GM10266 (cell line): ENCODE measurements at regions not wholly inside any gene's neighbourhood (a gene's known extent, or its start where the extent isn't known, plus 50 kb on each side); places are given as distances from the start of the nearest gene placed in this dataset.
"Not testable (repeated sequence)": the region's sequence is repeated elsewhere in the genome, so short reads cannot be mapped to it uniquely, and the experiment has no call there.

Experiments
- DNase-seq: peaks from one replicate; pipeline ENCODE4 v3.0.0; 2012; ENCODE audit errors: extremely low spot score
- TF ChIP-seq, protein P1 (sequence below): IDR thresholded peaks from 2 replicates; pipeline ENCODE4 v1.5.1; 2012; ENCODE audit warnings: mild to moderate bottlenecking, low read depth; ENCODE audit not compliant: control insufficient read depth, insufficient read depth; ENCODE audit errors: missing control alignments

DNA sequence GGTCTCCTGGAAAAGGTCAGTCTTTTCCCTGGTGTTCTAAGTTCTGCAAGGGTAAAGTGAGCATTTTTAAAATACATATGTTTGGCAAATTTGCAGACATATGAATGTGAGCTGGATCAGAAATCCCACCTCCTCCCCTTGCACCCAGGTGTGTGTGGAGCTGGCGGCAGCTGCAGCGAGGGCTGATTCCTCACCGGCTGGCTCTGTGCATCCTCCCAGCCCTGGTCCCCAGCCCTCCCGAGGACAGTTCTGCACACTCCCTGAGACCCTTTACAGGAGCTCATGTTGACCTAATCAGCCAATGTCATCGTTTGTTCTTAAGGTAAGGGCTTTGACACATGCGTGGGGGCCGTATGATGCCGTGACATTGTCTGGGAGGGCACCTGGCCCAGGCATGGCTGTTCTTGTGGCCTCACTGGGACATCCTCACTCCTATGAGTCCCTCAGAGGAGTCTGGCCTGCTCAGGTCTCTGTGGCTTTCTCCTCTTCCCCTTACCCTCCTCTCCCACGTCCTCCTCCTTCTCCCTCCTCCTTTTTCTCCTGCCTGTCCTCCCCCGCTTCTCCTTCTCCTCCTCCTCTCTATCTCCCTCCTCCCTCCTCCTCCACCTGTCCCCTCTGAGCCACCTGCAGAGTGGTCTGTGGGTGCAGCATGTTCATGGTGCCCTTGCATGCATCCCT, 289.2 kb upstream of the SFSWAP start:
- TF ChIP-seq, protein P1, sequence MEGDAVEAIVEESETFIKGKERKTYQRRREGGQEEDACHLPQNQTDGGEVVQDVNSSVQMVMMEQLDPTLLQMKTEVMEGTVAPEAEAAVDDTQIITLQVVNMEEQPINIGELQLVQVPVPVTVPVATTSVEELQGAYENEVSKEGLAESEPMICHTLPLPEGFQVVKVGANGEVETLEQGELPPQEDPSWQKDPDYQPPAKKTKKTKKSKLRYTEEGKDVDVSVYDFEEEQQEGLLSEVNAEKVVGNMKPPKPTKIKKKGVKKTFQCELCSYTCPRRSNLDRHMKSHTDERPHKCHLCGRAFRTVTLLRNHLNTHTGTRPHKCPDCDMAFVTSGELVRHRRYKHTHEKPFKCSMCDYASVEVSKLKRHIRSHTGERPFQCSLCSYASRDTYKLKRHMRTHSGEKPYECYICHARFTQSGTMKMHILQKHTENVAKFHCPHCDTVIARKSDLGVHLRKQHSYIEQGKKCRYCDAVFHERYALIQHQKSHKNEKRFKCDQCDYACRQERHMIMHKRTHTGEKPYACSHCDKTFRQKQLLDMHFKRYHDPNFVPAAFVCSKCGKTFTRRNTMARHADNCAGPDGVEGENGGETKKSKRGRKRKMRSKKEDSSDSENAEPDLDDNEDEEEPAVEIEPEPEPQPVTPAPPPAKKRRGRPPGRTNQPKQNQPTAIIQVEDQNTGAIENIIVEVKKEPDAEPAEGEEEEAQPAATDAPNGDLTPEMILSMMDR: no peak
- DNase-seq: no peak

DNA sequence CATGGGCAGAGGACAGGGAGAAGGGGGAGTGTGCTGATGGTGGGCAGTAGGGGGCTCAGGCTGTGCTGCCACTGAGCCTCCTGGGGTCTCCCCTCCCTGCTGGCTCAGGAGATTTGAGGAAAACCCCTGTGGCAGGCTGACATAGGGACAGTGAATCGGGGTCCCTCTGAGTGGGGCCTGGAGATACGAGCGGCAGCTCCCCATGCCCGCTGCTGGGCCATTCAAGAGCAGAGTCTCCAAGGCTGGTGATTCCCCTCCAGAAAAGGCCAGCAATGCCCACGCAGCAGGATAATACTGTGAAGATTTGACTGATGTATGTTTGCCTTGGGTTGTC, 288.7 kb upstream of the SFSWAP start:
- DNase-seq: no peak
- TF ChIP-seq, protein P1: no peak

DNA sequence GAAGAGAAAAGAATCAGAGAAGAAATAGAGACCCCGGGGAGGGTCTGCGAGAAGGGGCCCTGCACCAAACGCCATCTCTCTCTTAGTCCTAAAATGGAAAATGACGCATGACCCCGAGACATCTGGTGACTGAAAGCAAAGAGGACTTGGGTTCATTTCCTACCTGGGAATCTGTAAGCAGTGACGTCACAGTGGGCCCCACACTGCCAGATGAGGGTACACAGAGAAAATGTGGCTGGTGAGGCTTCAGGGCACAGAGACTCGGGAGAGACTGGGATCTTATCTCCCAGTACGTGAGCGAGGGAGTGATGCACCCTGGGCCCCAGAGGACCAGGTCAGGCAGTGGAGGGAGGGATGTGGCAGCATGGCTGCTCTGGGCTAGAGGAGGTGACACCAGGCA, 288.1 kb upstream of the SFSWAP start:
- DNase-seq: no peak
- TF ChIP-seq, protein P1: no peak

- TF ChIP-seq, protein P1: no peak
- DNase-seq: no peak
Observed at GRCh38 chr12:131424270-131424669, 286.6 kb upstream of the SFSWAP start.

DNA sequence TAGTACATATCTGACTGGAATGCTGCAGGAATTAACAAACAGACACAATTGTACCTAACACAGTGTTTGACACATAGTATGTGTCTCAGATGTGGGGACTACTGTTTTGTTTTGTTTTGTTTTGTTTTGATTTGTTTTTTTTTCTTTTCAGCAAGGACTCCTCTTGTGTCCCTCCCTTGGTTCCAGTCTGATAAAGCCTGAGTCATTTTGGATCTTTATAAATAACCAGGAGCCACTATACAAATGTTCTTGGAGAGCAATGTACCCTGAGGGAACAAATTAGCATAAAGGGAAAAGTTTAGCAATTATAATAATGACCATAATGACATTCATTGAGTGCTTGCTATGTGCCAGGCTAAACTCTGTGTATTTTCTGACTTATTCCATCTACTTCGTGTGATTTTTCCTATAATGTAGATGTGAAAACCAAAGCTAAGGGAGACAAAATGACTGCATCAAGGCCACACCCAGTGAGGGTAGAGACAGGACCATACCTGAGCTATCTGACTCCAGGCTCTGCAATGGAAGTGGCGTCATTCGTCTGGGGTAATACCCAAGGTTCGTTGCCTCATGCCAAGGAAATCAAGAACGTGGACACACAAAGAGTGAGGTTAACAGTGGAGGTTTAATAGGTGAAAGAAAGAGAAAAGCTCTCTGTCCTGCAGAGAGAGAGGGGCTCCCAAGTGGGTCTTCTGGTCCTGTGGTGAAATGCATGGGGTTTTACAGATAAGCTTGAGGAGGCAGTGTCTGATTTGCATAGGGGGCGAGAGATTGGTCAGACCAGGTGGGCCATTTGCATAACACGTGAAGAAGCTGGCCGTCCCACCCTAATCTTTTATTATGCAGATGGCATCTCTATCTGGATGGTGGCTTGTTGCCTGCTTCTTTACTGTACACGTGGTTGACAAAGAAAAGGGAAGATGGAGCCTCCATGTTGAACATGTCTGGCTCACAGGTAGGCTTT, 285.5 kb upstream of the SFSWAP start:
- no peak for DNase-seq
- TF ChIP-seq, protein P1: no peak

DNA sequence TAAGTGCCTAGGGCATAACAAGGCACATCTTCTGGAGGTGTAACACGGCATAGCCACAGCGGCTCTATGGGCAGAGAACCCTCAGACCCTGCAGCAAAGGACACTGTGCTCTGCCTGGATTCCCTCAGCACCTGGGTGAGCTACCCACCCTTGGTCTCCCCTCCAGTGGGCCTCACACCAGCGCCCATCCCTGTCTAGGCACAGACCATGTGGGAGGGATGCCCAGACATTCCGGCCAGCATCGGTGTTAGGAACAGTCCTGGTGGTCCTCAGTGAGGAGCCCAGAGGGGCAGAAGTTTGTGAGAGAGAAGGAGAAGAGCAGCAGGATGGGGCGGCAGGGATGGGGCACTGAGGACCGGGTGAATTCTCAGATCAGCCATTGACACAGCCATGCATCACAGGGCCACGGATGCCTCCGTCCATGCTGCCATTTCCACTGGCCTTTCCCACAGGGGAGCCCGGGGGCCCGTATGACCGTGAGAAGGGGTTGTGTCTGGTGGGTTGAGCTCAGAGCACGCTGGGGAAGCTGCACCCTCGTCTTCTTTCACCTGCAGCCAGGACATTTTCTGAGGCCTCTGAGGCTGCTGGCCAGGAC, 282.7 kb upstream of the SFSWAP start:
- no peak for DNase-seq
- TF ChIP-seq, protein P1: no peak

GRCh38 chr12:131429221-131429620, 281.7 kb upstream of the SFSWAP start:
- DNase-seq: not testable (repeated sequence)

- not testable (repeated sequence) for DNase-seq
Observed at GRCh38 chr12:131429697-131430096, 281.2 kb upstream of the SFSWAP start.
